Trophoblast cell (in vitro differentiated cells and primary cell): ENCODE measurements at regions not wholly inside any gene's neighbourhood (a gene's known extent, or its start where the extent isn't known, plus 50 kb on each side); places are given as distances from the start of the nearest gene placed in this dataset.
A peak's percentile ranks its signal among the peaks of the same experiment; 100 is the strongest.
"Not testable (repeated sequence)": the region's sequence is repeated elsewhere in the genome, so short reads cannot be mapped to it uniquely, and the experiment has no call there.

Experiments used
- DNase-seq, 2 donors: peaks; one replicate each; pipeline ENCODE4 v3.0.0-alpha.2; 2016
- H2AFZ ChIP-seq: 2 replicates; pipeline ENCODE4 v1.6.1; 2013; ENCODE audit warnings: low read length, moderate library complexity, mild to moderate bottlenecking; ENCODE audit not compliant: insufficient read depth, poor library complexity
- H2AK5ac ChIP-seq: 2 replicates; pipeline ENCODE4 v1.6.1; 2013; ENCODE audit warnings: mild to moderate bottlenecking, low read length
- H2BK120ac ChIP-seq: 2 replicates; pipeline ENCODE4 v1.6.1; 2013; ENCODE audit warnings: low read length, mild to moderate bottlenecking, moderate library complexity; ENCODE audit not compliant: insufficient read depth, poor library complexity
- H2BK12ac ChIP-seq: 2 replicates; pipeline ENCODE4 v1.6.1; 2013; ENCODE audit warnings: mild to moderate bottlenecking, low read length, moderate library complexity
- H2BK5ac ChIP-seq: 2 replicates; pipeline ENCODE4 v1.6.1; 2013; ENCODE audit warnings: low read length, low read depth, moderate library complexity, mild to moderate bottlenecking; ENCODE audit not compliant: poor library complexity
- H3K14ac ChIP-seq: 2 replicates; pipeline ENCODE4 v1.6.1; 2013; ENCODE audit warnings: mild to moderate bottlenecking, low read length
- H3K18ac ChIP-seq: 2 replicates; pipeline ENCODE4 v1.6.1; 2013; ENCODE audit warnings: mild to moderate bottlenecking, low read length
- H3K23ac ChIP-seq: 2 replicates; pipeline ENCODE4 v1.6.1; 2013; ENCODE audit warnings: low read length
- H3K27ac ChIP-seq: 2 replicates; pipeline ENCODE4 v1.5.1; 2013; ENCODE audit warnings: low read depth, mild to moderate bottlenecking, inconsistent platforms, low read length, moderate library complexity
- H3K27me3 ChIP-seq: 2 replicates; pipeline ENCODE4 v1.6.1; 2013; ENCODE audit warnings: inconsistent platforms, mild to moderate bottlenecking, low read length, moderate library complexity; ENCODE audit not compliant: insufficient read depth
- H3K36me3 ChIP-seq, 2 experiments: 1 replicate in 1 of 2; 2 replicates in 1 of 2; pipeline ENCODE4 v1.6.1; 2013; ENCODE audit warnings: low read length in 2 of 2, mild to moderate bottlenecking in 2 of 2, moderate library complexity in 1 of 2; ENCODE audit not compliant: insufficient read depth in 2 of 2, control insufficient read depth in 1 of 2
- H3K4ac ChIP-seq: 2 replicates; pipeline ENCODE4 v1.6.1; 2013; ENCODE audit warnings: low read depth, mild to moderate bottlenecking, low read length, moderate library complexity
- H3K4me1 ChIP-seq, 2 experiments: 1 replicate in 1 of 2; 2 replicates in 1 of 2; pipeline ENCODE4 v1.6.1; 2013; ENCODE audit warnings: low read length in 2 of 2, mild to moderate bottlenecking in 2 of 2, moderate library complexity in 1 of 2; ENCODE audit not compliant: insufficient read depth in 2 of 2, control insufficient read depth in 1 of 2
- H3K4me2 ChIP-seq: 2 replicates; pipeline ENCODE4 v1.6.1; 2013; ENCODE audit warnings: inconsistent platforms, mild to moderate bottlenecking, low read length, moderate library complexity
- H3K4me3 ChIP-seq: 2 replicates; pipeline ENCODE4 v1.5.1; 2013; ENCODE audit warnings: mild to moderate bottlenecking, low read depth, low read length, inconsistent platforms
- H3K79me1 ChIP-seq: one replicate; pipeline ENCODE4 v1.6.1; 2013; ENCODE audit warnings: low read length
- H3K79me2 ChIP-seq: 2 replicates; pipeline ENCODE4 v1.6.1; 2013; ENCODE audit warnings: low read length, mild to moderate bottlenecking; ENCODE audit not compliant: control insufficient read depth, insufficient read depth, poor library complexity
- H3K9ac ChIP-seq: 2 replicates; pipeline ENCODE4 v1.6.1; 2013; ENCODE audit warnings: mild to moderate bottlenecking, low read length
- H3K9me3 ChIP-seq: 2 replicates; pipeline ENCODE4 v1.6.1; 2013; ENCODE audit warnings: low read depth, mild to moderate bottlenecking, control low read depth, inconsistent platforms, low read length; ENCODE audit not compliant: insufficient read depth
- H4K12ac ChIP-seq: 2 replicates; pipeline ENCODE4 v1.6.1; 2013; ENCODE audit warnings: low read depth, mild to moderate bottlenecking, low read length, moderate library complexity
- H4K8ac ChIP-seq: 2 replicates; pipeline ENCODE4 v1.6.1; 2013; ENCODE audit warnings: low read depth, mild to moderate bottlenecking, low read length, moderate library complexity
- H4K91ac ChIP-seq: one replicate; pipeline ENCODE4 v1.6.1; 2013; ENCODE audit warnings: low read depth, mild to moderate bottlenecking, low read length, moderate library complexity
- WGBS: extraction: QIAGEN DNeasy Blood & Tissue Kit; methylation state at CpG from one replicate; pipeline ENCODE4 v1.1.7; 2013; ENCODE audit warnings: missing lambda C conversion rate; ENCODE audit not compliant: insufficient read length, insufficient coverage; ENCODE audit errors: extremely low coverage; 5-methylcytosine and 5-hydroxymethylcytosine counted together

DNA sequence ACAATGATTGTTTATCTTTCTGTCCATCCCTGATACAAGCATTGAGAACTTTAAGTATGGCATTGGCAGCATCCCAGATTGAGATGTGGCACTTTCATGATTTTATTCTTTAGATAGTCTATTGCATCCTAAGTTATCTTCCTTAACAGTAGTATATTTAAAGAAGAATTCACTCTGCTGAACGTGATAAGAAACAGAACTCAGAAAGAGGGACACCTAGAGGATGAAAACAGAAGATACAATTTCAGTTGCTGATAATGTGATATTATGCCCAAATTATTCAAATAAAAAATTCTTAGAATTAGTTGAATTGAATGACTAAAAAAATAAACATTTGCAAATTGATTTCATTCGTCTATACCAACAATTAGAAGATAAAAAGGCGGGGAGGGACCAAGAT is 218.1 kb upstream of the DMRTA1 start:
- Histone ChIP-seq H3K36me3 (peaks cover 0 to 6% of the 10 kb centered on the region in 2 experiments), H3K23ac (no peak overlapping the region), H3K14ac (no peak overlapping the region), H3K4me2 (no peak overlapping the region), H3K9ac (no peak overlapping the region), H4K91ac (no peak overlapping the region), H3K4ac (no peak overlapping the region), H3K4me3 (no peak overlapping the region), H3K27ac (no peak overlapping the region), H3K79me2 (no peaks in the 10 kb centered on the region), H2AFZ (no peak overlapping the region), H4K12ac (no peak overlapping the region), H2BK120ac (no peak overlapping the region), H2BK12ac (no peak overlapping the region), H3K4me1 (no peaks in the 10 kb centered on the region), H3K27me3 (no peaks in the 10 kb centered on the region), H3K18ac (no peak overlapping the region), H4K8ac (no peak overlapping the region), H2AK5ac (no peak overlapping the region), H3K79me1 (no peaks in the 10 kb centered on the region), H2BK5ac (no peak overlapping the region), H3K9me3 (peaks cover 12% of the 10 kb centered on the region)
- no peak for DNase-seq
- no CpG with 5 or more reads among the region's 3 CpGs for WGBS

DNA sequence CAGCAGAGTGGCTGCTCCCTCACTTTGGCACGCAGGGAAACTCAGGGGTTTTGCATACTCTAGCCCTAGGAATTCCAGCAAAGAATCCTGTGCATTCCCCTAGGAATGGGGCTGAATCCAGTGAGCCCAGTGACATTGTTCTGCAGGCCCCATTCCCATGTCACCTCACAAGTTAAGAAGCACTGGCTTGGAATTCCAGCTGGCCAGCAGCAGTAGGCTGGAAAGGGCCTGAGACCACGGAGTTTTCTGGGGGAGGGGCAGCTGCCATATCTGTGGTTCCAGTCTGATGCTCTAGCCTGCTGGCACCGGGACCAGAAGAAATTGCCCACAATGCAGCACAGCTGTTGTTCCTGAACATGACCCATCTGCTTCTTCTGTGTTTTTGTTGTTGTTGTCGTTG is 217.6 kb upstream of the DMRTA1 start:
- Histone ChIP-seq H4K91ac (no peak overlapping the region), H3K9ac (no peak overlapping the region), H3K23ac (no peak overlapping the region), H3K79me2 (no peaks in the 10 kb centered on the region), H3K27me3 (no peaks in the 10 kb centered on the region), H2BK120ac (no peak overlapping the region), H3K36me3 (peaks cover 0 to 6% of the 10 kb centered on the region in 2 experiments), H3K9me3 (peaks cover 12% of the 10 kb centered on the region), H2BK5ac (peak overlapping the region; percentile 38), H3K18ac (no peak overlapping the region), H2AFZ (no peak overlapping the region), H3K14ac (no peak overlapping the region), H3K27ac (peak overlapping the region; percentile 6), H3K4ac (no peak overlapping the region), H3K4me3 (no peak overlapping the region), H2BK12ac (no peak overlapping the region), H3K4me2 (no peak overlapping the region), H2AK5ac (no peak overlapping the region), H3K79me1 (no peaks in the 10 kb centered on the region), H4K12ac (no peak overlapping the region), H3K4me1 (no peaks in the 10 kb centered on the region), H4K8ac (no peak overlapping the region)
- no CpG with 5 or more reads among the region's 4 CpGs for WGBS
- peak in 1 of 2 donors; percentile 31 for DNase-seq

DNA sequence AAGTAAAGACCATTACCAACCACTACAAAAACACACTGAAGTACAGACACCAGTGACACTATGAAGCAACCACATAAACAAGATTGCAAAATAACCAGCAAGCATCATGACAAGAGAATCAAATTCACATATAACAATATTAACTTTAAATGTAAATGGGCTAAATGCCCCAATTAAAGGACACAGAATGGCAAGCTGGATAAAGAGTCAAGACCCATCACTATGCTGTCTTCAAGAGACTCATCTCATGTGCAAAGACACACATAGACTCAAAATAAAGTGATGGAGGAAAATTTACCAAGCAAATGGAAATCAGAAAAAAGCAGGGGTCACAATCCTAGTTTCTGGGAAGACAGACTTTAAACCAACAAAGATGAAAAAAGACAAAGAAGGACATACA is 215.3 kb upstream of the DMRTA1 start:
- H3K9me3 ChIP-seq, H2BK120ac ChIP-seq, H3K79me1 ChIP-seq, DNase-seq, H3K23ac ChIP-seq, H4K91ac ChIP-seq, H3K18ac ChIP-seq, H3K9ac ChIP-seq, H3K4me1 ChIP-seq, H4K12ac ChIP-seq, H2BK5ac ChIP-seq, H4K8ac ChIP-seq, H3K4me2 ChIP-seq, H3K4me3 ChIP-seq, H3K4ac ChIP-seq, H3K14ac ChIP-seq, H3K27me3 ChIP-seq, H3K79me2 ChIP-seq, H3K27ac ChIP-seq, H3K36me3 ChIP-seq, H2AFZ ChIP-seq, H2AK5ac ChIP-seq, H2BK12ac ChIP-seq: not testable (repeated sequence)

DNA sequence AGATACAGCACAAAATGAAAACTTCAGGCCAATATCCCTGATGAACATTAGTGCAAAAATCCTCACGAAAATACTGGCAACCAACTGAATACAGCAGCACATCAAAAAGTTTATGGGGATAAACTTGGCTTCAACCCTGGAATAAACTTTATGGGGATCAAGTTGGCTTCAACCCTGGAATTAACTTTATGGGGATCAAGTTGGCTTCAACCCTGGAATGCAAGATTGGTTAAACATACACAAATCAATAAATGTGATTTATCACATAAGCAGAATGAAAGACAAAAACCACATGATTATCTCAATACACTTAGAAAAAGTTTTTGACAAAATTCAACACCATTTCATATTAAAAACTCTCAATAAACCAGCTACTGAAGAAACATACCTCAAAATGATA is 213.7 kb upstream of the DMRTA1 start:
- Histone ChIP-seq H3K4ac (no peak overlapping the region), H3K14ac (no peak overlapping the region), H4K91ac (no peak overlapping the region), H3K9ac (no peak overlapping the region), H3K18ac (no peak overlapping the region), H2BK120ac (no peak overlapping the region), H2BK12ac (no peak overlapping the region), H3K23ac (no peak overlapping the region), H3K79me1 (peaks cover 5% of the 10 kb centered on the region), H3K27ac (no peak overlapping the region), H4K12ac (no peak overlapping the region), H3K79me2 (no peaks in the 10 kb centered on the region), H2BK5ac (no peak overlapping the region), H3K4me1 (peaks cover 2% of the 10 kb centered on the region in 2 experiments), H3K4me3 (no peak overlapping the region), H3K27me3 (no peaks in the 10 kb centered on the region), H3K36me3 (peaks cover 0 to 6% of the 10 kb centered on the region in 2 experiments), H2AK5ac (no peak overlapping the region), H4K8ac (no peak overlapping the region), H2AFZ (no peak overlapping the region), H3K9me3 (peaks cover 7% of the 10 kb centered on the region), H3K4me2 (no peak overlapping the region)
- WGBS, result no CpG with 5 or more reads among the region's 1 CpG
- no peak for DNase-seq
